SU-DHL-6 (cell line): ENCODE measurements at regions not wholly inside any gene's neighbourhood (a gene's known extent, or its start where the extent isn't known, plus 50 kb on each side); places are given as distances from the start of the nearest gene placed in this dataset.

ENCODE experiments used
- CTCF ChIP-seq: fragments of 200-600 bp; sonication (generic); IDR thresholded peaks from one replicate; pipeline ENCODE4 v1.5.1; 2017; ENCODE audit warnings: antibody characterized with exemption, mild to moderate bottlenecking, low read length, moderate library complexity; ENCODE audit not compliant: insufficient read depth, poor library complexity, severe bottlenecking
- EZH2phosphoT487 ChIP-seq: fragments of 200-600 bp; sonication (generic), shearing (Covaris generic); conservative IDR thresholded peaks from 2 replicates; pipeline ENCODE4 v1.6.1; 2018; ENCODE audit warnings: mild to moderate bottlenecking, antibody characterized with exemption, low read length, moderate library complexity, mixed read lengths

- TF ChIP-seq CTCF (no peak), EZH2phosphoT487 (no peak)
Measured at GRCh38 chr17:11178581-11178980, 62.4 kb upstream of the SHISA6 start.
